ENCODE measurements at regions not wholly inside any gene's neighbourhood (a gene's known extent, or its start where the extent isn't known, plus 50 kb on each side); places are given as distances from the start of the nearest gene placed in this dataset.

DNA sequence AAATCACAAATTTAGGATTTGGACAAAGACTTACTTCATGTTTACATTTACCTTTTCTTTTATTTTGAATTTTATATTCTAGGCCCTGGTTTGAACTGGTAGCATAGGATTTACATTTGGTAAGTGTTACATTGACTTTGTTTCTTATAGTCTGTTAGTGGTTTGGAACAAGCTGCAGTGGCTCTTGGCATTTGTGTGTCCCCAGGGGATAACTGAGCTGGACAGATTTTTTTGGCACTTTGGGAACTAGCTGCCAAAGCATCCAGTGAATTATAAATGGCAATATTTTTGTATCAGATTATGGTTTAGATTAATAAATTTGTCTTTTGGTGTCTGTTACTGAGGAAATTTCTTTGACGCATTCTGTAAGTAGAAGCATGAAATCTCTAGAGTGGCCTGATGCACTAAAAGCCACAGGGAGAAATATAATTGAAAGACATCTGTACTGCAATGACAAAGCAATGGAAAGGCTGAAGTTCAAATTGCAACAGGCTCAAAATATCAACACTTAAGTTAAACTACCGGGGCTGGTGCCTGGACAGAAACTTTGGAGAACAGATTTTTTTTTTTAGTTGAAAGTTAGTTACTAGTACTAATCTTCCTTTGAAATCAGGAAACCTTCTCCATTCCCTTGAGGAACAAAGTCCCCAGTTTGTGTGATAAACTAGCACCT lies 107.6 kb upstream of the PLCXD3 start:
- Histone ChIP-seq H3K27ac (ENCODE audit: low read depth, low read length) (no peak overlapping the region), H3K4me1 (ENCODE audit: control insufficient read depth, insufficient read depth, low read length) (no peaks in the 10 kb centered on the region), H3K4me3 (ENCODE audit: low read length) (no peak overlapping the region), H3K36me3 (ENCODE audit: control insufficient read depth, insufficient read depth, low read length) (no peaks in the 10 kb centered on the region), H3K9me3 (ENCODE audit: control insufficient read depth, low read length) (no peaks in the 10 kb centered on the region), H3K27me3 (ENCODE audit: control insufficient read depth, insufficient read depth, low read length, poor library complexity, severe bottlenecking) (no peaks in the 10 kb centered on the region), H3K9ac (ENCODE audit: extremely low read depth, low read length, poor library complexity, severe bottlenecking) (no peak overlapping the region)
- no peak overlapping the region for H3K27ac Mint-ChIP-seq
- H3K27me3 Mint-ChIP-seq (ENCODE audit: insufficient read depth) = no peaks in the 10 kb centered on the region
- H3K4me1 Mint-ChIP-seq = peaks cover 5% of the 10 kb centered on the region
- TF ChIP-seq, protein P1, sequence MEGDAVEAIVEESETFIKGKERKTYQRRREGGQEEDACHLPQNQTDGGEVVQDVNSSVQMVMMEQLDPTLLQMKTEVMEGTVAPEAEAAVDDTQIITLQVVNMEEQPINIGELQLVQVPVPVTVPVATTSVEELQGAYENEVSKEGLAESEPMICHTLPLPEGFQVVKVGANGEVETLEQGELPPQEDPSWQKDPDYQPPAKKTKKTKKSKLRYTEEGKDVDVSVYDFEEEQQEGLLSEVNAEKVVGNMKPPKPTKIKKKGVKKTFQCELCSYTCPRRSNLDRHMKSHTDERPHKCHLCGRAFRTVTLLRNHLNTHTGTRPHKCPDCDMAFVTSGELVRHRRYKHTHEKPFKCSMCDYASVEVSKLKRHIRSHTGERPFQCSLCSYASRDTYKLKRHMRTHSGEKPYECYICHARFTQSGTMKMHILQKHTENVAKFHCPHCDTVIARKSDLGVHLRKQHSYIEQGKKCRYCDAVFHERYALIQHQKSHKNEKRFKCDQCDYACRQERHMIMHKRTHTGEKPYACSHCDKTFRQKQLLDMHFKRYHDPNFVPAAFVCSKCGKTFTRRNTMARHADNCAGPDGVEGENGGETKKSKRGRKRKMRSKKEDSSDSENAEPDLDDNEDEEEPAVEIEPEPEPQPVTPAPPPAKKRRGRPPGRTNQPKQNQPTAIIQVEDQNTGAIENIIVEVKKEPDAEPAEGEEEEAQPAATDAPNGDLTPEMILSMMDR (conservative IDR thresholded peaks at IDR 0.05) = no peak
- no peak for DNase-seq
- 98 to 100% methylated on average over 1 to 2 of the region's 2 CpGs for WGBS, 2 experiments (ENCODE audit: insufficient coverage in 1 of 2, insufficient read length in 1 of 2)
- no peaks in the 10 kb centered on the region for H3K36me3 Mint-ChIP-seq (ENCODE audit: low read depth)
- no peaks in the 10 kb centered on the region for H3K9me3 Mint-ChIP-seq
- no peak overlapping the region for H3K4me3 Mint-ChIP-seq

GRCh38 chr5:41610386-41610785 lies 100.0 kb upstream of the PLCXD3 start:
- Histone ChIP-seq H3K9me3 (ENCODE audit: control insufficient read depth, low read length) (peaks cover 17% of the 10 kb centered on the region), H3K4me1 (ENCODE audit: control insufficient read depth, insufficient read depth, low read length) (no peaks in the 10 kb centered on the region), H3K4me3 (ENCODE audit: low read length) (no peak overlapping the region), H3K27ac (ENCODE audit: low read depth, low read length) (no peak overlapping the region), H3K36me3 (ENCODE audit: control insufficient read depth, insufficient read depth, low read length) (no peaks in the 10 kb centered on the region), H3K27me3 (ENCODE audit: control insufficient read depth, insufficient read depth, low read length, poor library complexity, severe bottlenecking) (no peaks in the 10 kb centered on the region), H3K9ac (ENCODE audit: extremely low read depth, low read length, poor library complexity, severe bottlenecking) (no peak overlapping the region)
- no peak for DNase-seq
- TF ChIP-seq, protein P1 (conservative IDR thresholded peaks at IDR 0.05) = no peak
- 67 to 78% methylated on average over 1 of the region's 1 CpG for WGBS, 2 experiments (ENCODE audit: insufficient coverage in 1 of 2, insufficient read length in 1 of 2)
- Mint-ChIP-seq H3K4me1 (no peaks in the 10 kb centered on the region), H3K4me3 (no peak overlapping the region), H3K27me3 (ENCODE audit: insufficient read depth) (peaks cover 3% of the 10 kb centered on the region), H3K9me3 (peaks cover 30% of the 10 kb centered on the region), H3K36me3 (ENCODE audit: low read depth) (no peaks in the 10 kb centered on the region), H3K27ac (no peak overlapping the region)

DNA sequence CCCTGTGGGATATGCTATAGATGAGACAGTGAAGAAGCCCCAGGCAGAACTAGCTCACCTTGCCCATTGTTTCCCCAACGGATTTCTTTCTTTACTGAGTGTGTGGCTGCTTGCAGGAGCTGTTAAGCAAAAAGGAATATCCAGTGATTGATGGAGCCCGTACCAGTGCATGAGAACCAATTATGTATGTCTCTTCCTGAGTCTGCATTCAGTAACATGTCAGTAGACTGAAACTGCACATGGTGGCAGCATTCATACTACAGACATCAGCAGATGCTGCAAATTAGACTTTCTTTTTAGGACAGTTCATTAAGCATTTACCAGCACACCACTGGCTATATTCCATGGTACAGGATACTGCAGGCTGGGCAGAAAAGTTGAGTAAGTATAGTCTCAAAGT lies 90.3 kb upstream of the PLCXD3 start:
- no peak overlapping the region for H3K9ac ChIP-seq (ENCODE audit: extremely low read depth, low read length, poor library complexity, severe bottlenecking)
- H3K27me3 Mint-ChIP-seq (ENCODE audit: insufficient read depth) = no peaks in the 10 kb centered on the region
- TF ChIP-seq, protein P1 (conservative IDR thresholded peaks at IDR 0.05) = no peak

More for the DNA sequence above, 90.3 kb upstream of the PLCXD3 start:
- H3K4me1 ChIP-seq (ENCODE audit: control insufficient read depth, insufficient read depth, low read length) = no peaks in the 10 kb centered on the region
- H3K36me3 ChIP-seq (ENCODE audit: control insufficient read depth, insufficient read depth, low read length) = no peaks in the 10 kb centered on the region
- 86 to 87% methylated on average over 2 of the region's 2 CpGs for WGBS, 2 experiments (ENCODE audit: insufficient coverage in 1 of 2, insufficient read length in 1 of 2)
- no peaks in the 10 kb centered on the region for H3K9me3 ChIP-seq (ENCODE audit: control insufficient read depth, low read length)
- no peaks in the 10 kb centered on the region for H3K27me3 ChIP-seq (ENCODE audit: control insufficient read depth, insufficient read depth, low read length, poor library complexity, severe bottlenecking)
- no peak overlapping the region for H3K27ac ChIP-seq (ENCODE audit: low read depth, low read length)
- no peaks in the 10 kb centered on the region for H3K36me3 Mint-ChIP-seq (ENCODE audit: low read depth)
- DNase-seq = no peak
- no peak overlapping the region for H3K27ac Mint-ChIP-seq
- H3K9me3 Mint-ChIP-seq = peaks cover 5% of the 10 kb centered on the region
- no peak overlapping the region for H3K4me3 ChIP-seq (ENCODE audit: low read length)
- H3K4me1 Mint-ChIP-seq = no peaks in the 10 kb centered on the region
- H3K4me3 Mint-ChIP-seq = no peak overlapping the region
